ENCODE measurements at regions not wholly inside any gene's neighbourhood (a gene's known extent, or its start where the extent isn't known, plus 50 kb on each side); places are given as distances from the start of the nearest gene placed in this dataset.

DNA sequence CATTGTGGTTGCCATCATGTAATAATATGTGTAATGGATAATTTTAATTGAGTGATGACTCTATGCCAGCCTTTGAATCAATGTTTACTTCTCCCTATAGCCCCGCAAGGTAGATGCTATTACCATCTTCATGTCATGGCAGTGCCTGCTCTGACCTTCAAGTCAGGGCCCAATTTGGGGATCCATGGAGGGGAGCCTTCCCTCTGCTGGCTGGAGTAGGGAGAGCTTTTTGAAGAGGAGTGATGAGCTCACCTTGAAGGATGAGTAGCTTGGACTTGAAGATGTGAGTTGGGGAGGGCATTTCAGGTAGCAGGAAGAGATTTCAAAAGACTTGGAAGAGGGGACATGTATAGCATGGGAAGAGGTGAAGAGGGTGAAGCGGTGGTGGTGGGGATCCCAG is 189.2 kb downstream of the FOXD2 start:
- TF ChIP-seq, protein P1, sequence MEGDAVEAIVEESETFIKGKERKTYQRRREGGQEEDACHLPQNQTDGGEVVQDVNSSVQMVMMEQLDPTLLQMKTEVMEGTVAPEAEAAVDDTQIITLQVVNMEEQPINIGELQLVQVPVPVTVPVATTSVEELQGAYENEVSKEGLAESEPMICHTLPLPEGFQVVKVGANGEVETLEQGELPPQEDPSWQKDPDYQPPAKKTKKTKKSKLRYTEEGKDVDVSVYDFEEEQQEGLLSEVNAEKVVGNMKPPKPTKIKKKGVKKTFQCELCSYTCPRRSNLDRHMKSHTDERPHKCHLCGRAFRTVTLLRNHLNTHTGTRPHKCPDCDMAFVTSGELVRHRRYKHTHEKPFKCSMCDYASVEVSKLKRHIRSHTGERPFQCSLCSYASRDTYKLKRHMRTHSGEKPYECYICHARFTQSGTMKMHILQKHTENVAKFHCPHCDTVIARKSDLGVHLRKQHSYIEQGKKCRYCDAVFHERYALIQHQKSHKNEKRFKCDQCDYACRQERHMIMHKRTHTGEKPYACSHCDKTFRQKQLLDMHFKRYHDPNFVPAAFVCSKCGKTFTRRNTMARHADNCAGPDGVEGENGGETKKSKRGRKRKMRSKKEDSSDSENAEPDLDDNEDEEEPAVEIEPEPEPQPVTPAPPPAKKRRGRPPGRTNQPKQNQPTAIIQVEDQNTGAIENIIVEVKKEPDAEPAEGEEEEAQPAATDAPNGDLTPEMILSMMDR (IDR thresholded peaks at IDR 0.05) = no peak
- no peak for TF ChIP-seq POLR2AphosphoS5 (IDR thresholded peaks at IDR 0.05)

Data from gastroesophageal sphincter (tissue), 3 donors.